IMR-90 (cell line): ENCODE measurements at regions not wholly inside any gene's neighbourhood (a gene's known extent, or its start where the extent isn't known, plus 50 kb on each side); places are given as distances from the start of the nearest gene placed in this dataset.

ENCODE experiments used
- ATAC-seq: fragments of 200-7000 bp; cut with Tn5 transposase; 2 replicates; pipeline ENCODE4 v1.9.1; 2020; ENCODE audit warnings: low read depth, mild to moderate bottlenecking, moderate library complexity
- BruUV-seq: library from RNA; stranded (reverse); fragments of 400-500 nt; replicated peaks from 2 replicates; lab custom pipeline; 2021; lab: Mats Ljungman, UMichigan
- CTCF ChIA-PET: fragments of 300-600 bp; formaldehyde crosslinking; extraction: SDS; loops from one replicate; lab custom pipeline; 2021; ENCODE audit warnings: antibody characterized with exemption; lab: Yijun Ruan, JAX
- POLR2A ChIA-PET: fragments of 300-600 bp; sonication (Branson Sonifier 250); formaldehyde crosslinking; loops from one replicate; lab custom pipeline; 2022; ENCODE audit warnings: antibody characterized with exemption; ENCODE audit not compliant: unreplicated experiment; lab: Charles Lee
- DNase-seq: peaks from one replicate; pipeline ENCODE4 v3.0.0; 2013
- H2AFZ ChIP-seq: replicated peaks from 2 replicates; pipeline ENCODE3; 2013; ENCODE audit warnings: low read length, mild to moderate bottlenecking; ENCODE audit not compliant: poor library complexity
- H2AK5ac ChIP-seq: 2 replicates; pipeline ENCODE4 v1.6.1; 2013; ENCODE audit warnings: low read depth, low read length, inconsistent platforms
- H2AK9ac ChIP-seq: replicated peaks from 2 replicates; pipeline ENCODE3; 2013; ENCODE audit warnings: mild to moderate bottlenecking, low read depth, low read length, moderate library complexity; ENCODE audit not compliant: poor library complexity
- H2BK120ac ChIP-seq: 2 replicates; pipeline ENCODE4 v1.6.1; 2013; ENCODE audit warnings: low read depth, low read length, inconsistent platforms
- H2BK15ac ChIP-seq: 3 replicates; pipeline ENCODE4 v1.6.1; 2013; ENCODE audit warnings: low read depth, low read length, inconsistent platforms
- H2BK20ac ChIP-seq: 2 replicates; pipeline ENCODE4 v1.6.1; 2013; ENCODE audit warnings: low read depth, mild to moderate bottlenecking, inconsistent platforms, low read length, moderate library complexity
- H2BK5ac ChIP-seq: 2 replicates; pipeline ENCODE4 v1.6.1; 2013; ENCODE audit warnings: mild to moderate bottlenecking, low read depth, low read length, inconsistent platforms; ENCODE audit not compliant: poor library complexity, severe bottlenecking
- H3K14ac ChIP-seq: replicated peaks from 2 replicates; pipeline ENCODE4 v1.6.1; 2013; ENCODE audit warnings: low read depth, low read length, inconsistent platforms
- H3K18ac ChIP-seq: 2 replicates; pipeline ENCODE4 v1.6.1; 2013; ENCODE audit warnings: low read depth, low read length, control low read depth
- H3K23ac ChIP-seq: 2 replicates; pipeline ENCODE4 v1.6.1; 2013; ENCODE audit warnings: low read depth, low read length, inconsistent platforms
- H3K27ac ChIP-seq: 2 replicates; pipeline ENCODE4 v1.5.1; 2013; ENCODE audit warnings: mild to moderate bottlenecking, control low read depth, low read length; ENCODE audit not compliant: insufficient read depth
- H3K27me3 ChIP-seq: 2 replicates; pipeline ENCODE4 v1.6.1; 2013; ENCODE audit warnings: low read length; ENCODE audit not compliant: control insufficient read depth, insufficient read depth
- H3K36me3 ChIP-seq: 2 replicates; pipeline ENCODE4 v1.6.1; 2013; ENCODE audit warnings: low read length, mixed read lengths; ENCODE audit not compliant: control insufficient read depth, insufficient read depth
- H3K4ac ChIP-seq: 2 replicates; pipeline ENCODE4 v1.6.1; 2013; ENCODE audit warnings: low read depth, low read length, inconsistent platforms
- H3K4me1 ChIP-seq: 2 replicates; pipeline ENCODE4 v1.6.1; 2013; ENCODE audit warnings: low read length, mixed read lengths; ENCODE audit not compliant: control insufficient read depth, insufficient read depth
- H3K4me2 ChIP-seq: 2 replicates; pipeline ENCODE4 v1.6.1; 2013; ENCODE audit warnings: low read depth, mild to moderate bottlenecking, control low read depth, low read length, moderate library complexity
- H3K4me3 ChIP-seq: 2 replicates; pipeline ENCODE4 v1.5.1; 2013; ENCODE audit warnings: low read depth, mild to moderate bottlenecking, control low read depth, low read length, moderate library complexity; ENCODE audit not compliant: insufficient read depth
- H3K56ac ChIP-seq: 2 replicates; pipeline ENCODE4 v1.6.1; 2013; ENCODE audit warnings: low read length, inconsistent platforms; ENCODE audit not compliant: insufficient read depth; ENCODE audit errors: extremely low read depth
- H3K79me1 ChIP-seq, 2 experiments: 2 replicates each; pipeline ENCODE4 v1.6.1; 2013; ENCODE audit warnings: low read length in 2 of 2, inconsistent platforms in 1 of 2, low read depth in 1 of 2
- H3K9ac ChIP-seq: 2 replicates; pipeline ENCODE4 v1.6.1; 2013; ENCODE audit warnings: low read depth, low read length, control low read depth
- H3K9me1 ChIP-seq: 2 replicates; pipeline ENCODE4 v1.6.1; 2013; ENCODE audit warnings: low read length, inconsistent platforms; ENCODE audit not compliant: insufficient read depth
- H3K9me3 ChIP-seq: 2 replicates; pipeline ENCODE4 v1.6.1; 2013; ENCODE audit warnings: low read length; ENCODE audit not compliant: control insufficient read depth, insufficient read depth
- H4K20me1 ChIP-seq: 2 replicates; pipeline ENCODE4 v1.6.1; 2013; ENCODE audit warnings: low read length, inconsistent platforms; ENCODE audit not compliant: insufficient read depth
- H4K5ac ChIP-seq: 2 replicates; pipeline ENCODE4 v1.6.1; 2013; ENCODE audit warnings: mild to moderate bottlenecking, low read depth, low read length, control low read depth
- H4K8ac ChIP-seq, 2 experiments: 2 replicates each; pipeline ENCODE4 v1.6.1; 2013; ENCODE audit warnings: low read depth in 2 of 2, low read length in 2 of 2, control low read depth in 1 of 2, inconsistent platforms in 1 of 2
- H4K91ac ChIP-seq: 2 replicates; pipeline ENCODE4 v1.6.1; 2013; ENCODE audit warnings: low read depth, low read length, inconsistent platforms; ENCODE audit not compliant: insufficient read depth
- BHLHE40 ChIP-seq: fragments of 150-350 bp; IDR thresholded peaks from 2 replicates; pipeline ENCODE4 v1.6.1; 2016; ENCODE audit warnings: mild to moderate bottlenecking, low read depth, low read length
- CEBPB ChIP-seq: IDR thresholded peaks from 2 replicates; pipeline ENCODE4 v1.6.1; 2012; ENCODE audit warnings: low read depth, low read length, improper control_type of control experiment
- CHD1 ChIP-seq: IDR thresholded peaks from 2 replicates; pipeline ENCODE4 v1.6.1; 2012; ENCODE audit warnings: low read depth, low read length, improper control_type of control experiment
- FOS ChIP-seq: fragments of 150-350 bp; IDR thresholded peaks from 2 replicates; pipeline ENCODE4 v1.6.1; 2016; ENCODE audit warnings: low read depth, low read length
- MAFK ChIP-seq: IDR thresholded peaks from 2 replicates; pipeline ENCODE4 v1.6.1; 2012; ENCODE audit warnings: low read depth, low read length, improper control_type of control experiment
- MAZ ChIP-seq: IDR thresholded peaks from 2 replicates; pipeline ENCODE4 v1.6.1; 2012; ENCODE audit warnings: low read depth, mild to moderate bottlenecking, low read length, improper control_type of control experiment, moderate library complexity, borderline replicate concordance
- MXI1 ChIP-seq: IDR thresholded peaks from 2 replicates; pipeline ENCODE4 v1.6.1; 2012; ENCODE audit warnings: low read depth, mild to moderate bottlenecking, low read length, moderate library complexity, borderline replicate concordance
- NFE2L2 ChIP-seq: fragments of 150-350 bp; IDR thresholded peaks from 2 replicates; pipeline ENCODE4 v1.6.1; 2016; ENCODE audit warnings: low read depth, mild to moderate bottlenecking, low read length
- POLR2A ChIP-seq: IDR thresholded peaks from 2 replicates; pipeline ENCODE4 v1.6.1; 2012; ENCODE audit warnings: mild to moderate bottlenecking, low read depth, low read length
- RAD21 ChIP-seq: IDR thresholded peaks from 2 replicates; pipeline ENCODE4 v1.6.1; 2012; ENCODE audit warnings: low read length, improper control_type of control experiment
- RCOR1 ChIP-seq: IDR thresholded peaks from 2 replicates; pipeline ENCODE4 v1.6.1; 2012; ENCODE audit warnings: mild to moderate bottlenecking, low read length, improper control_type of control experiment; ENCODE audit not compliant: insufficient replicate concordance
- RFX5 ChIP-seq: IDR thresholded peaks from 2 replicates; pipeline ENCODE4 v1.8.0; 2012; ENCODE audit warnings: low read depth, mild to moderate bottlenecking, low read length, moderate library complexity
- SMC3 ChIP-seq: fragments of 150-350 bp; IDR thresholded peaks from 2 replicates; pipeline ENCODE4 v1.6.1; 2016; ENCODE audit warnings: low read depth, mild to moderate bottlenecking, antibody characterized with exemption, low read length, moderate library complexity
- USF2 ChIP-seq: fragments of 150-350 bp; IDR thresholded peaks from 2 replicates; pipeline ENCODE4 v1.6.1; 2017; ENCODE audit warnings: mild to moderate bottlenecking, antibody characterized with exemption, low read length, low read depth
- WGBS, 2 experiments: methylation state at CpG; one replicate each; pipeline versions ENCODE4 v1.1.5 to v1.1.7; 2013; ENCODE audit warnings: missing lambda C conversion rate in 2 of 2; ENCODE audit not compliant: insufficient read length in 1 of 2; ENCODE audit errors: extremely low coverage in 2 of 2; 5-methylcytosine and 5-hydroxymethylcytosine counted together
- dilution Hi-C: fragments of 300-500 bp; cut with HindIII; formaldehyde crosslinking; loops from one replicate; pipeline ENCODE4 v1.14.3; 2018; ENCODE audit warnings: low sequenced_read_pairs; ENCODE audit not compliant: unreplicated experiment
- in situ Hi-C: fragments of 300-500 bp; cut with MboI; formaldehyde crosslinking; loops from 3 replicates; pipeline ENCODE4 v1.14.3; 2019; ENCODE audit warnings: low sequenced_read_pairs, inconsistent platforms, mixed read lengths
- intact Hi-C: fragments of 100-400 bp; cut with micrococcal nuclease; formaldehyde crosslinking; loops from 2 replicates; pipeline ENCODE4 v1.10.0; 2022
- TF ChIP-seq, protein P1 (sequence below): conservative IDR thresholded peaks from 2 replicates; pipeline ENCODE4 v1.5.1; 2012; ENCODE audit warnings: mild to moderate bottlenecking, low read depth, low read length, improper control_type of control experiment
- TF ChIP-seq, protein P2 (sequence below): fragments of 150-350 bp; IDR thresholded peaks from 2 replicates; pipeline ENCODE4 v1.6.1; 2016; ENCODE audit warnings: low read depth, mild to moderate bottlenecking, low read length, moderate library complexity, borderline replicate concordance

- Histone ChIP-seq H3K4ac (no peak overlapping the region), H2BK15ac (no peak overlapping the region), H3K9me1 (no peaks in the 10 kb centered on the region), H3K27ac (no peak overlapping the region), H3K36me3 (no peaks in the 10 kb centered on the region), H3K4me2 (no peak overlapping the region), H2AK5ac (no peak overlapping the region), H2BK20ac (no peak overlapping the region), H2BK120ac (no peak overlapping the region), H2AK9ac (no peak overlapping the region), H3K79me1 (no peaks in the 10 kb centered on the region), H2BK5ac (no peak overlapping the region), H4K20me1 (no peaks in the 10 kb centered on the region), H2AFZ (no peak overlapping the region), H4K91ac (no peak overlapping the region), H3K9ac (no peak overlapping the region), H3K4me3 (no peak overlapping the region), H3K14ac (no peak overlapping the region), H3K23ac (no peak overlapping the region), H3K9me3 (peaks cover 5% of the 10 kb centered on the region; the same call in 1 of the 2 replicates), H3K4me1 (no peaks in the 10 kb centered on the region), H3K27me3 (no peaks in the 10 kb centered on the region), H4K8ac (no peak overlapping the region), H4K5ac (no peak overlapping the region), H3K18ac (no peak overlapping the region), H3K56ac (no peak overlapping the region)
- WGBS, 2 experiments = no CpG with 5 or more reads among the region's 4 CpGs
- in situ Hi-C loops = no loop called here
- dilution Hi-C loops = no loop called here
- no TSS peak for BruUV-seq
- intact Hi-C loops = no loop called here
- ChIA-PET CTCF (no interaction called here), POLR2A (no interaction called here)
- DNase-seq = no peak
- no peak for TF ChIP-seq FOS
- no peak for TF ChIP-seq POLR2A
- TF ChIP-seq, protein P1, sequence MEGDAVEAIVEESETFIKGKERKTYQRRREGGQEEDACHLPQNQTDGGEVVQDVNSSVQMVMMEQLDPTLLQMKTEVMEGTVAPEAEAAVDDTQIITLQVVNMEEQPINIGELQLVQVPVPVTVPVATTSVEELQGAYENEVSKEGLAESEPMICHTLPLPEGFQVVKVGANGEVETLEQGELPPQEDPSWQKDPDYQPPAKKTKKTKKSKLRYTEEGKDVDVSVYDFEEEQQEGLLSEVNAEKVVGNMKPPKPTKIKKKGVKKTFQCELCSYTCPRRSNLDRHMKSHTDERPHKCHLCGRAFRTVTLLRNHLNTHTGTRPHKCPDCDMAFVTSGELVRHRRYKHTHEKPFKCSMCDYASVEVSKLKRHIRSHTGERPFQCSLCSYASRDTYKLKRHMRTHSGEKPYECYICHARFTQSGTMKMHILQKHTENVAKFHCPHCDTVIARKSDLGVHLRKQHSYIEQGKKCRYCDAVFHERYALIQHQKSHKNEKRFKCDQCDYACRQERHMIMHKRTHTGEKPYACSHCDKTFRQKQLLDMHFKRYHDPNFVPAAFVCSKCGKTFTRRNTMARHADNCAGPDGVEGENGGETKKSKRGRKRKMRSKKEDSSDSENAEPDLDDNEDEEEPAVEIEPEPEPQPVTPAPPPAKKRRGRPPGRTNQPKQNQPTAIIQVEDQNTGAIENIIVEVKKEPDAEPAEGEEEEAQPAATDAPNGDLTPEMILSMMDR = no peak
- no peak for TF ChIP-seq NFE2L2
- TF ChIP-seq, protein P2, sequence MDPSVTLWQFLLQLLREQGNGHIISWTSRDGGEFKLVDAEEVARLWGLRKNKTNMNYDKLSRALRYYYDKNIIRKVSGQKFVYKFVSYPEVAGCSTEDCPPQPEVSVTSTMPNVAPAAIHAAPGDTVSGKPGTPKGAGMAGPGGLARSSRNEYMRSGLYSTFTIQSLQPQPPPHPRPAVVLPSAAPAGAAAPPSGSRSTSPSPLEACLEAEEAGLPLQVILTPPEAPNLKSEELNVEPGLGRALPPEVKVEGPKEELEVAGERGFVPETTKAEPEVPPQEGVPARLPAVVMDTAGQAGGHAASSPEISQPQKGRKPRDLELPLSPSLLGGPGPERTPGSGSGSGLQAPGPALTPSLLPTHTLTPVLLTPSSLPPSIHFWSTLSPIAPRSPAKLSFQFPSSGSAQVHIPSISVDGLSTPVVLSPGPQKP = no peak
- TF ChIP-seq USF2 = no peak
- no peak for TF ChIP-seq MAFK
- no peak for TF ChIP-seq RCOR1
- no peak for TF ChIP-seq CEBPB
- no peak for TF ChIP-seq RAD21
- TF ChIP-seq MAZ = no peak
- TF ChIP-seq CHD1 = no peak
- no peak for TF ChIP-seq BHLHE40
- TF ChIP-seq MXI1 = no peak
- no peak for TF ChIP-seq RFX5
- TF ChIP-seq SMC3 = no peak
- ATAC-seq = no peak
Measured at GRCh38 chr3:40853474-40853873, 328.7 kb downstream of the ZNF621 start.
